Left ventricle myocardium superior (tissue), 1 donor: ENCODE measurements at regions not wholly inside any gene's neighbourhood (a gene's known extent, or its start where the extent isn't known, plus 50 kb on each side); places are given as distances from the start of the nearest gene placed in this dataset.

Source experiments
- ATAC-seq: fragments of 200-7000 bp; cut with Tn5 transposase; one replicate; pipeline ENCODE4 v1.9.1; 2020; ENCODE audit warnings: mild to moderate bottlenecking, moderate library complexity
- DNase-seq: peaks from one replicate; pipeline ENCODE4 v3.0.0-alpha.2; 2020
- intact Hi-C: fragments of 100-400 bp; cut with micrococcal nuclease; formaldehyde crosslinking; loops from one replicate; pipeline ENCODE4 v1.11.0; 2022
- donor health status: DM: no; HTN: yes; CAD: no; lungs with severe emphysema.

DNA sequence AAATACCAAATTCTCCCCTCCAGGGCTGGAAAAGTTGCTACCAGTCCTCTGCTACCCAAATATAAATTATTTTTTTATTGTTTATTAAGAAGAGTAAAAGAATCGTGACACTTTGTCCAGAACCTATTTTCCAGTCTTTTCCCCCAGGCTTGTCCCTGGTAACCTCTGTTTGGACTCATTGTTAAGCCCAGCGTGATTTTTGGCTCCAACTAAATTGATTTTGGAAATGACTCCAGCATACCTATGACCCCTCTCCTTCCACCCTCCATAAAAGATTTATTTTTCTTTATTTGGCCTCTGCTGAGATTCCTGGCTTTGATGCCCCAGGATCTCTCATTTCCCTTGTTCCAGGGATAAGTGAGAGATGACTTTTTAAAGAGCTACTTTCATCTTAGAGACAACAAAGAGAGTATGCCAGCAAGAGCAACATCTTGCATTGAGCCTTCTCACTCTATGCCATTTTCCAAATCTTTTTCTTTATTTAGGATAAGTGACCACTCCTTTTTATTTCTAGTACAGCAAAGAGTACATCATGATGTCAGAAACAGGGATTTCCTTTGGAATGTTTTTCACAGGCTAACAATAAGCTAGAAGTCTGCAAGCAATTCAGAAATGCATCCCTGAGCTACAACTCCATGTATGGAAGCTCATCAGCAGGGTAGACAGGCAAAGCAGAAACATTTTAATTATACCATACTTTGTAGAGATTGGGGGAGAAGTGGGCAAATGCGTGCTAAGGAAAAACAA is 75.8 kb downstream of the DAD1 start:
- intact Hi-C loops = no loop called here
- ATAC-seq = peak; percentile 42
- no peak for DNase-seq

DNA sequence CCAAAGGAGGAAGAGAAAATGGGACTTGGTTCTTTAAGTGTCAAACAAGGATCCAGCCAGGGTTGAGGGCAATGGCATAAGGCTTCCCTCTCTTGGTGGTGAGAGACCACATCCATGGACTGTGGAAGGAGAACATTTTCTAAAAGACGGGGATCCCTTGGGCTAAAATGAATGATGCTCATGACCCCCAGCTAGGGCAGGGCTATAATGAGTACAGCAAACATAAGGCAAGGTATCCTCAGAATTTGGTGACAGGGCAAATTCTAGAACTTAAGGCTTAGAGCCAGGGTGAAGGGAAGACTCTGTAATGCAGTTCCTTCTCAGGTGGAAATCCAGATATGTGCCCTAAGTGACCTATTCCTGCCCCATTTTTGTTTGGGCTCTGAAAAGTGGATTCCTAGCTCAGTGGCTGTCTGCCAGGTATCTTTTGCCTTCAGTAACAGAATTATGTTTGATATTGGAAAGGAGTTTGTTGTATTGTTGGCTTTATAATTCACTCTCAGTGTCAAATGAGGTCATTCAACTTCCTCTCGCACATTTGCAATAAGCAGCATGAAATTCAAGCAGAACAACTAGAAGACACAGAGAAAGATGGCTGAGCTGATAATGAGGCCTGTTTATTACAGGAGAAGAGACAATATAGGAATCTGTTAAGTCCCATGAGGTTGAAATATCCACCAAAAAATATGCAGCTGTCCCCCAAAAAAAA is 76.8 kb downstream of the DAD1 start:
- ATAC-seq = no peak
- no peak for DNase-seq
- intact Hi-C loops = no loop called here

DNA sequence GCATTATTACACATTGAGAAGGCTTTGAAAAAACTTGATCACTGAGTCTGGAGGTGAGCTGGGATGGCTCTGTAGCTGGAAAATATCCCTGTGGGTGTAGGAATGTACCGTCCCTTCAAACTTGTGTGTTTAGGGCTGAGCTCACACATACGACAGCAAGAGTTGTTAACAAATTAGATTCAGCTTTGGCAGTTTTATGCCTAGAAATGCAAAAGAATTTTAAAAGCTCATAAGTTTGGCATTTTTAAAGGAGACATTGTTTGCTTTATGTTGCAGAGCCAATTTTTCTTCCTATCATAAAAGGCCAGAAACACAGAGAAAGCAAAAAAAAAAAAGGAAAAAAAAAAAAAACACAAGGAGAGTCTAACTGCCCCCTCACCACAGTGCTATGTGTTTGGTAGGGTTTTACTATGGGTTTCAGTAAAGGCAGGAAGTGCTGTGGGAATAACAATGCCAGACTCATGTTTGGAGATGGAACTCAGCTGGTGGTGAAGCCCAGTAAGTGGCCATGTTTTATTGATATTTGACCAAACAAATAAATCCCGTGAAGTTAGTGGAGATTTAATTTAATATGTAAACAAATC is 78.4 kb downstream of the DAD1 start:
- DNase-seq (no peak), ATAC-seq (no peak)
- intact Hi-C loops = no loop called here

DNA sequence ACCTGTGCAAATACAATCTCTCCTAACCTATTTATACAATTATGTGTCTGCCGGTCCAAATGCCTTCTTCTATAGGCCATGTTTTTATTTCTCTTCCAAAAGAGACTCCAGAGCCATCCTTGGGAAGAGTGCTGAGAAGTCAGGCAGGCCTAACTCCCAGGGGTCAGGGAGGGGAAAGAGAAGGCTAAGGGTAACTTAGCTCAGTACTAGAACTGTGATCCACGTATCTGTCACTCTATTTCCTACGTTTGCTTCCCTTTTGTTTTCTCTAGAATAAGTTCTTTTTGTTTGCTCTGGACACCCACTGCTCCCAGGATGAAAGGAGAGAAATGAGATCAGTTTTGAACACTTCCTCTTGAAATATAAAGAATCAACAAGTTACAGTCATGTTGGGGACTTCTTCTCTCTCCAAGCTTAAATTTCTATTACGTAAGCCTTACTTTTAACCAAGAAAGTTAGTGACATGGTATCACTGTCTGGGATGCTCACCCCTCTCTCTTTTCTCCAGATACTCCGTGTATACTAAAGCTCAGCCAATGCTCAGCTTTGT is 79.2 kb downstream of the DAD1 start:
- ATAC-seq (no peak), DNase-seq (no peak)
- intact Hi-C loops = no loop called here

DNA sequence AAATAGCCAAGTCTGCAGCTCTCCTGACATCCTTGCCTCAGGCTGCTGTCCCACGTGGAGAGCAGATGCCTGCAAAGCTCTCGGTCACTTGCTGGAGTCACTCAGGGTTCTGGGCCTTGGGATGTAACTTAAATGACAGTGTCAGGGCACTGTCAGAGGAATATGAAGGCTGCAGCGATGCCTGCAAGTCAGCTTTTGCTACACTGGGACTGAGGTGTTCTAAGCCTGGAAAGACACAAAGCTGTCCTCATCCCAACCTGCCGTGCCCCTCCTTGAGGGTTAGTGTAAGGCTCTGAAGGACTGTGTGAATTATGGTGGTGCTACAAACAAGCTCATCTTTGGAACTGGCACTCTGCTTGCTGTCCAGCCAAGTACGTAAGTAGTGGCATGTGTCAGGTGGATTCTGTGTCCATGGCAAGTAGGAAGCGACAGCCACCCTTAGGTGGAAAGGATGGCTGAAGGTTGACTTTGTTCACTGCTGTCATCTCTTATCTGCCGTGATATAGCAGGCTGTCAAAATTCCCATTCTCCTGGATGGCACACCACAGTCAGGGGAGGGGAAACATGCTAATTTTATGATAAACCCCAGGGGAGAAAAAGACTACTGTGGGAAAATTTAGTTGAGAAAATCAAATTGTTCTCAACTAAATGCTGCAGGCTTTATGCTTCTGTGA is 79.9 kb downstream of the DAD1 start:
- ATAC-seq (no peak), DNase-seq (no peak)
- intact Hi-C loops = no loop called here

DNA sequence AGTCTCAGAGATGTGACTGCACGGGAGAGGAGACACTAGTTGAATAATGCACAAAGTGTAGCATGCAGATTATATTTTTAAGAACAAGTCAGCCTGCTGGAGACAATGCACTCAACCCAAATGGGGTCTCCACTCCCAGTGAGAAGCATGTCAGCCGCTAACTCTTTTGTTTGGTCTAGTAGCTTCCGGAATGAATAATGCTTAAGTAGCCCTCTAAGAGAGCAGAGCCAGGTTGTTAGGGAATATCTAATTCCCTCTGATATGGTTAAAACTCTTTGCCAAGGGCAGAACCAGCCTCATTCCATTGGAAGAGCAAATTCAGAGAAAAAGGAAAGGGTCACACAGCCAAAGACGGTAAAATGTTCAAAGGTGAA is 80.4 kb downstream of the DAD1 start:
- intact Hi-C loops = no loop called here
- no peak for ATAC-seq
- DNase-seq = no peak

DNA sequence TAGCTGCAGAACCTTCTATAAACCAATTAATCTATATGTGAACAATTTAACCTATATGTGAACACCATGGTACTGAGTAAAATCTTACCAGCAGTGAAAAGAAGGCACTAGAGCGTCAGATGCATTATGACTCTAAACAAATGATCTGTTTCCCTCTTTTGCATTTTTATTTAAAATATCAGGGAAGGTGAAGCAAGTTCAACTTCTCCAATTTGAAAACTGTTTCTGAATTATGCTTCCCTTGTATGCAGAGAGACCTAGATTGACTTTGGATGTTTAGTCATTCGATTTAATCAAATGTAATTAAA is 80.9 kb downstream of the DAD1 start:
- intact Hi-C loops = no loop called here
- ATAC-seq = no peak
- no peak for DNase-seq

DNA sequence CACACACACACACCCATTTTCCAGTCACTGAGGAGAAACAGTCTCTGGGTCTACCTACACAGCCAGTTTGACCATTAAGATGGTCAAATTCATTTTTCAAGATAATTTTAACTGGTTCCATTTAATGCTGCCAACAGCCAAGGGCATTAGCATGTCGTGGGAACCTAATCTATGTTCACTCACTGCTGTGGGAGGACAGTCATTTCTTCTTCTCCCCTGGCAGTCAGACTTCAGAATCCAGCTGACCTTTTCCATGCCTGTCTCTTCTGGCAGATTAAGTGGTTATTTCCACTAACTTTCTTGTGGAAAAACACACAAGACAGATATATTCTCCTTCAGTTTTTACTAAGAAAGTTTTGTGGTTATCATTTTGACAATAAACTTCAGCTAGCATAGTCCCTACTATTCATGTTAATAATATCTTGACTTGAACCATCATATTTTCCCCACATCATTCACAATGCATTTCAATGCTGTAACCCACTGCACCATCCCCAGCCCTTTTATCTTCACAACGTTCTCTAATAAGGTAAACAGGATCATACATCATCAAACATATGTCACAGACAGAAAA is 82.2 kb downstream of the DAD1 start:
- ATAC-seq = no peak
- intact Hi-C loops = no loop called here
- DNase-seq = no peak

DNA sequence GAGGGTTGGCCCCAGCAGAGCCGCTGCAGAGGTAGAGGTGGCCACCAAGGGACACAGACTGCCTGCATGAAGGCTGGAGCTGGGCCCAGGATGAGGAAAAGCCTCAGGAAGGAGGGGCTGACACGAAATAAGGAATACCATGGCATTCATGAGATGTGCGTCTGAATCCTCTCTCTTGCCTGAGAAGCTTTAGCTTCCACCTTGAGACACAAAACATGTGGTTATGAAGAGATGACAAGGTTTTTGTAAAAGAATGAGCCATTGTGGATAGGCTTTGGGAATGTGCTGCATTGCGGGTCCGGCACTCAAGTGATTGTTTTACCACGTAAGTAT is 82.7 kb downstream of the DAD1 start:
- intact Hi-C loops = no loop called here
- ATAC-seq (no peak), DNase-seq (no peak)

DNA sequence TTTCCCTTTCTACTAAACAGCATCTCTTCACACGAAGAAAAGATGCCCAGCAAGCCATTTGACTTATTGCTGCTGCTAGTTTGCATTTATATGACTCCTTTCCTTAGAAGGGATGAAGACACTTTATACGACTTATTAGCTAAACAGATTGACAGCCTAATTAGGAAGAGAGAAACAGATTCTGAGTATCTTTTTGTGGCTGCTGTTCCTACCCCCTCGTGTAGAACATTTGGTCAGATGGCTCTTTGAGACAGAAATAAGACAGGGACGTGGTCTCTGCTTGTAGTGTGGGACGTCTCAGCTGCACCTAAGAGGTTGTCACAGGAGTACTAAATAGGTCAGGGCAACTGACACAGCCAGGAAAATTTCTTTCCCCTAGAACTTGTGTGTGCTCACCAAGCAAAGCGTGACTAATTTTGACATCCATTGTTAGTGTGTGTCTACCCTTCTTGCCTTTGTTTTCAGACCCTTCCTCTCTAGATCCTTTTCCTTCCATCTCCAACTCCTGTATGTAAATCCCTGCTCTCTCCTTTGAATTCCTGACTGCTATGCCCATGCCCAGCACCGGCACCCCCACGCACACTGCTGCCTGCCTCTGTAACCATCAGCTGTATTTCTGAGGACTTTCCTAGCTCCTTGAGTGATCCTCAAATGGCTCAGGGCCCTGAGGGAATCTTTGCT is 83.2 kb downstream of the DAD1 start:
- intact Hi-C loops = no loop called here
- no peak for ATAC-seq
- DNase-seq = no peak

DNA sequence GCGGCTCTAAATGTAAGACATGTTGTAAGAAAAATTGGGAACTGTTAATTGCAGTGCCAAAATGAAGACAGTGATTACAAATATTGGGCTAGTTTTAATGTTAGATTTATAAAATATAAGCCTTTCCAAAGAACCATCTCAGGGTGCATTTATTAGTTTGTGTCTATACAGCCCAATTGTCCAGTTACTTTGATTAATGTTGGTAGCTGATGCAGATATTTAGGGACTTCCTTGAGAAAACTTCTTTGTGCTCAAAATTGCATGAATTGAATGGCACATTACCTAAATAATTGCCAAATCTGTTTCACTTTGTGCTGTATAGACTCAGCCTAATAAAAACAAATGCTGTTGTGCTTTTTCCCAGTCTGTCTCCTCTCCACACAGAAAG is 83.7 kb downstream of the DAD1 start:
- intact Hi-C loops = no loop called here
- DNase-seq (no peak), ATAC-seq (no peak)

DNA sequence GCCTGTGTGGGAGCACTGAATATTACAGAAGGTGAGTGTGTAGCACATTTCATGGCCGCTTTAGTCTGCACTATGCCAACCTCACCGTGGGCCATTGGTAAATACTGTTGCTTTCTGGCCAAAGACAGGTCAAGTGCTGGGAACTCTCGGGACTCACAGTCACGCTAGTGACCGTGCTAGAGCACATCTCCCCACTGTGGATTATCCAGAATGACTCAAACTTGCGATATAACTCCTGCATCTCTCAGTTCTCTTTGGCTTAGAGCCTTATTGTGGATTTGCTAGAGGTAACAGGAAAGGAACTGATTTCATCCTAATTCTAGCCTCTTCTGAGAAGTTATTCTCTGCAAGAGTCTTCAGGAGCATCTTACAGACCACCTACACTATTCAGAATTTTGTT is 86.5 kb downstream of the DAD1 start:
- DNase-seq (no peak), ATAC-seq (no peak)
- intact Hi-C loops = no loop called here

DNA sequence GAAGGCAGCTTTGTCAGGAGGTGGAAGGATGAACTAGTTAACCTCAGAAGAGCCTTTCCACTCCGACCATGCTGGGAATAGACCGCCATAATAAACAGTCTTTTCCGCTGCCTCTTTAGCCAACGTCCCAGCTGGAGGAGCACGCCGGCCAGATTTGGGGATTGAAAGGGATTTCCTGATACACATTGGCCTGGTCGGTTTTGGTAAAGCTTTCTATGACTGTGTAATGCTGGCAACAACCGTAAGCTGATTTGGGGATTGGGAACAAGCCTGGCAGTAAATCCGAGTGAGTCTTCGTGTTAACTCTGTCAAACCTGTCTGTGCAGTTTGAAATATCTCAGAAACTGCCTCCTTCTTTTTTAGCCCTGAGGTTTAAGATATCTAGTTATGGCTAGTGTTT is 87.0 kb downstream of the DAD1 start:
- peak; percentile 86 for ATAC-seq
- intact Hi-C loops = no loop called here

DNA sequence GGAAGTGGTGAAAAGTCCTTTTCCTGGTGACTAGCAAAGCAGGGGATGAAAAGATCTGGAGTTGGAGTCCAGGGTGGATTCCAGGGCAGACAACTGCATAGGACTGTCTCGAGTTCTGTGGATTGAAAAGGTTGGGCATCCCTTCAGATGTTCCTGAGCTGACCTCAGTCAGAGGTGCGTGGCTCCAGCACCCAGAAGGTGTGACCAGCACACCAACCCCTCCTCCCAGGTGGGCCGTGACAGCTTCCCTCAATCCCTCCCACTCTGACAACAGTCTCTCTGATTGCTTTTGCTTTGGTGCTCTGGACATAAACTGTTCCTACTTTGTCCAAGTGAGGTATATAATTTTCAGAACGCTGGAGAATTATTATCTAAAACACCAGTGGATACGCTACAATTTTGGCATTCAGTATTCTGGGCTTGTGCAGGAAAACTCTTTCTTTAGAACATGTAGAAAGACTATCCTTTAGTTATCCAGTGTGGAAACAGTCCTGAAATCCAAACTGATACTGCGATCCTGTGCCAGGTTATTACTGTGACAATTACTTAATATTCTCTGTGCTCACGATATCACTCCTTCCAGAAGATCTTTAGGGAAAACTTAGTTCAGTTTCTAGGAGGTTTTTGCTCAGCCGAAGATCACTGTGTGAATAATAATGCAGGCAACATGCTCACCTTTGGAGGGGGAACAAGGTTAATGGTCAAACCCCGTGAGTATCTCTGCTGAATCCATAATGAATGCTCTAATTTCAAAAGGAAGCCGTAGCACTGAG is 87.9 kb downstream of the DAD1 start:
- intact Hi-C loops = no loop called here
- no peak for DNase-seq
- ATAC-seq = peak; percentile 41

More for the DNA sequence above, 87.0 kb downstream of the DAD1 start:
- peak; percentile 70 for DNase-seq

DNA sequence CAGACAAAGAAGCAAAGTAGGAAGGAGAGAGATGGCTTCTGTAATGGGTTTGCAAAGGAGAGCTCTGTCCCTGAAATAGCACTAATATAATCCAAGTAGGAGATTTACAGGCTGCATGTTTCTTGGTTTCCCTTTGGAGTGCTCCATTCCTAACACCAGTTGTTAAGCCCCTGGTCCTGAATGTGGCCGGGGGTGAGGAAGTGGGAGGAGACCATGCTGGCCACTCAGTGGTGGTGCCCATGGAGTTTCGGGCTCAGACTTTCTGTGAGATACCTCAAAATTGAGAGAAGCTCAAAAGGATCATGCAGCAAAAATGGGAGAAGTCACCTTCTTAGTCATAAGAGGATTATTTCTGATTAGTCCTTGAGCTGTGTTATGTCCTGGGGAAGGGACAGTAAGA is 88.5 kb downstream of the DAD1 start:
- no peak for DNase-seq
- intact Hi-C loops = no loop called here
- no peak for ATAC-seq

DNA sequence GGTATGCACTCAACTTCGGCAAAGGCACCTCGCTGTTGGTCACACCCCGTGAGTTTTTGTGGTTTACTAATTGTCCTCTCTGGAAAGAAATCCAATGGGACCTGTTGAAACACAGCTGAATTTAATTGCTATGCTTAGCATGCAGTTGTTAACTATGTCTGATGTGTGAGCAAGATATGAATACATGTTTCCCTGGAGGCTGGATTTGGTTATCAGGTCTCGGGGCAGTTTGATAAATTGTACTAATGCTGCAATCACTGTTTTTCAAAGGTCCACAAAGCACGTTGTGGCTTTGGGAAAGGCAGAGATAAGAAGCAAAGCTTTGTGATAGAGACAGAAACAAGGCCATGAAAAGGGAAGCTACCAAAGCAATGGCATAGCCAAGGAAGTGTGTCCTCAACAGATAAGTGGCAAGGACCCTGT is 91.3 kb downstream of the DAD1 start:
- ATAC-seq (no peak), DNase-seq (no peak)
- intact Hi-C loops = no loop called here

DNA sequence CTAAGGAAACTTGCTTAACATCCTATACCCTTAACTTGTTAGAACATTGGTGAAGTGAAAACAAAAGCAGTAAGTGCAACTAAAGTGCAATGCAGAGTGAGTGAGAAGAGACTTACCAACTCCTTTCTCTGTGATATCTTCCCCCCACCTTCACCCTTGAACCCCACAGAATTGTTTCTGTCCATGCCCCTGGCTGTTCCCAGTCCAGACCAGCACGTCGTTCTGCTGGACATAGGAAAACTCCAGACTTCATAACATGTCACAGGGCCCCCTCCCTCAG is 91.9 kb downstream of the DAD1 start:
- intact Hi-C loops = no loop called here
- no peak for ATAC-seq
- no peak for DNase-seq

DNA sequence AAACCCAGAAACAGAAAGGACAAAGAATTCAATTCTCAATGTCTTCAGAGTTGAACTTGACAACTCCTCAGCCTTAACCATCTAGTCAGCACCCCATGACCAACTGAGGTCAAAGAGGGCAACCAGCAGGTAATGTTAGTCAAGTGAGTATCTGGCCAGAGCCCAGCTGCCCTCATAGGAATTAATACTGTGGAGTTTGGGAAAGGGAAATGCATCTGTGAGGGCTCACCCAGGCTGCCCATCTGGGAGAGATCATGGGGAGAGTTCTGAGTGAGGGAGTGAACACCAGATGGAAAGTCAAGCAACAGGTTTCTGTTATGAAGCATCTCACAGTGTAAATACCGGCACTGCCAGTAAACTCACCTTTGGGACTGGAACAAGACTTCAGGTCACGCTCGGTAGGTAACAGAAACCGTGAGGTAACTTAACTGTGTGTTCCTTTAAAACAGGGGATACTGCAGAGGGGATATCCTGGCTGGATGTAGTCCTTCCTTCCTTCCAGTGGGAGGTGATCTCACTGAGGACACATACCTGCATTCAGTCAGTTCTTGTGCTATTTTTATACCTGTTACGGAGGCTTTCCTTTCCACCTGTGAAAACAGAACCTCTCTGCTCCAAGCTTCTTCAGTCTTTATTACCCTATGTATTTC is 94.4 kb downstream of the DAD1 start:
- DNase-seq = no peak
- intact Hi-C loops = no loop called here
- no peak for ATAC-seq
